ENCODE measurements at regions not wholly inside any gene's neighbourhood (a gene's known extent, or its start where the extent isn't known, plus 50 kb on each side); places are given as distances from the start of the nearest gene placed in this dataset.
A peak's percentile ranks its signal among the peaks of the same experiment; 100 is the strongest.

DNA sequence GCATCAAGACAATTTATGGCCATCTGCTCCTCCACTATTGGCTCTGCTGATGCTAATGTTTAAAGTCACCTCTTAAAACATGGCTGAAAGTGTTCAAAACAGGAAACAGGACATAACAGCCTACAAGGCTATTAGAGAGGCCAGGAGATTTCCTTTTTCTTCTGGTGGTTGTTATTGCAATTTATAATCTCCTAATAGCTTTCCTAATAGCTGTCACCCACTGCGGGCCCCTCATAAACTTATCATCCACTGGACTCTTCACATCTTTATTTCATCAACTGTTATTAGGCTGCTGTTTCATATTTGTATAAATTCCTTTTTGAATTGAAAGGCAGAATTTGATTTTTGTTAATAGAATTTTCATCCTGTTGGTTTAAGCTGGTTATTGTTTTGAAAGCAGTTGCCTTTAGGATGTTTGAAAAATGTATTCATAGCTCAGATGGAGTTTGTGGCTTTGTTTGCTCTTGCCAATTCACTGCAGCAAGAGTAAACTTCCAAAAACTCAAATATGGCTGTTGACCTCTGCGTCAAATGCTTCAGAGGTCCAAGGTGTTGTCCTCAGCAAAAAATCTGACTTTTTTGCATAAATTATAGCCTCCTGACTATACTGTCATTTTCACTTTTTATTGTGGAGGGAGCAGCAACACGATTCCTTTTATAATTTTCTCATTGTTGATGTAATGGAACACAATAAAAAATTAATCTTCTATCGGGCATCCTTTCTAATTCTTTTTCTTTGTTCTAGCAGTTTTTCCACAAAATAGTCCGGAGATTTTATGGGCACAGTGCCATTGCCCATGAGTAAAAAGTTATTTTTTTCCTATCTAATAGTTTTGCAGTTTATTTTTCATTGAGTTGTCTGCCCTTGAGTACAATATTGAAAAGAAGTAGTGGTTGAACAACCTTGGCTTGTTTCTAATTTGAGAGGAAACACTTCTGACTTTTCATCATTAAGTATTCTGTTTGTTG lies 69.3 kb downstream of the MAT2B start:
- ATAC-seq, result peak; percentile 11
- TF ChIP-seq ISL1 (CRISPR knock-in tag; IDR thresholded peaks at IDR 0.05) (peak; percentile 73; the same call in 1 of the 2 replicates), GLIS3 (CRISPR knock-in tag; IDR thresholded peaks at IDR 0.05) (0 out of 2 replicates have a peak, but pooled peaks have one; percentile 34), ZNF70 (CRISPR knock-in tag; IDR thresholded peaks at IDR 0.05) (peak; percentile 26; the same call in 1 of the 2 replicates), TCF4 (CRISPR knock-in tag; IDR thresholded peaks at IDR 0.05; ENCODE audit: borderline replicate concordance) (peak; percentile 64), OSR1 (CRISPR knock-in tag; IDR thresholded peaks at IDR 0.05) (no peak)
- TF ChIP-seq, protein P1, sequence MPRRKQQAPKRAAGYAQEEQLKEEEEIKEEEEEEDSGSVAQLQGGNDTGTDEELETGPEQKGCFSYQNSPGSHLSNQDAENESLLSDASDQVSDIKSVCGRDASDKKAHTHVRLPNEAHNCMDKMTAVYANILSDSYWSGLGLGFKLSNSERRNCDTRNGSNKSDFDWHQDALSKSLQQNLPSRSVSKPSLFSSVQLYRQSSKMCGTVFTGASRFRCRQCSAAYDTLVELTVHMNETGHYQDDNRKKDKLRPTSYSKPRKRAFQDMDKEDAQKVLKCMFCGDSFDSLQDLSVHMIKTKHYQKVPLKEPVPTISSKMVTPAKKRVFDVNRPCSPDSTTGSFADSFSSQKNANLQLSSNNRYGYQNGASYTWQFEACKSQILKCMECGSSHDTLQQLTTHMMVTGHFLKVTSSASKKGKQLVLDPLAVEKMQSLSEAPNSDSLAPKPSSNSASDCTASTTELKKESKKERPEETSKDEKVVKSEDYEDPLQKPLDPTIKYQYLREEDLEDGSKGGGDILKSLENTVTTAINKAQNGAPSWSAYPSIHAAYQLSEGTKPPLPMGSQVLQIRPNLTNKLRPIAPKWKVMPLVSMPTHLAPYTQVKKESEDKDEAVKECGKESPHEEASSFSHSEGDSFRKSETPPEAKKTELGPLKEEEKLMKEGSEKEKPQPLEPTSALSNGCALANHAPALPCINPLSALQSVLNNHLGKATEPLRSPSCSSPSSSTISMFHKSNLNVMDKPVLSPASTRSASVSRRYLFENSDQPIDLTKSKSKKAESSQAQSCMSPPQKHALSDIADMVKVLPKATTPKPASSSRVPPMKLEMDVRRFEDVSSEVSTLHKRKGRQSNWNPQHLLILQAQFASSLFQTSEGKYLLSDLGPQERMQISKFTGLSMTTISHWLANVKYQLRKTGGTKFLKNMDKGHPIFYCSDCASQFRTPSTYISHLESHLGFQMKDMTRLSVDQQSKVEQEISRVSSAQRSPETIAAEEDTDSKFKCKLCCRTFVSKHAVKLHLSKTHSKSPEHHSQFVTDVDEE (CRISPR knock-in tag; IDR thresholded peaks at IDR 0.05), result peak; percentile 66
- TF ChIP-seq, protein P2, sequence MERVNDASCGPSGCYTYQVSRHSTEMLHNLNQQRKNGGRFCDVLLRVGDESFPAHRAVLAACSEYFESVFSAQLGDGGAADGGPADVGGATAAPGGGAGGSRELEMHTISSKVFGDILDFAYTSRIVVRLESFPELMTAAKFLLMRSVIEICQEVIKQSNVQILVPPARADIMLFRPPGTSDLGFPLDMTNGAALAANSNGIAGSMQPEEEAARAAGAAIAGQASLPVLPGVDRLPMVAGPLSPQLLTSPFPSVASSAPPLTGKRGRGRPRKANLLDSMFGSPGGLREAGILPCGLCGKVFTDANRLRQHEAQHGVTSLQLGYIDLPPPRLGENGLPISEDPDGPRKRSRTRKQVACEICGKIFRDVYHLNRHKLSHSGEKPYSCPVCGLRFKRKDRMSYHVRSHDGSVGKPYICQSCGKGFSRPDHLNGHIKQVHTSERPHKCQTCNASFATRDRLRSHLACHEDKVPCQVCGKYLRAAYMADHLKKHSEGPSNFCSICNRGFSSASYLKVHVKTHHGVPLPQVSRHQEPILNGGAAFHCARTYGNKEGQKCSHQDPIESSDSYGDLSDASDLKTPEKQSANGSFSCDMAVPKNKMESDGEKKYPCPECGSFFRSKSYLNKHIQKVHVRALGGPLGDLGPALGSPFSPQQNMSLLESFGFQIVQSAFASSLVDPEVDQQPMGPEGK (CRISPR knock-in tag; IDR thresholded peaks at IDR 0.05; ENCODE audit: borderline replicate concordance), result no peak

DNA sequence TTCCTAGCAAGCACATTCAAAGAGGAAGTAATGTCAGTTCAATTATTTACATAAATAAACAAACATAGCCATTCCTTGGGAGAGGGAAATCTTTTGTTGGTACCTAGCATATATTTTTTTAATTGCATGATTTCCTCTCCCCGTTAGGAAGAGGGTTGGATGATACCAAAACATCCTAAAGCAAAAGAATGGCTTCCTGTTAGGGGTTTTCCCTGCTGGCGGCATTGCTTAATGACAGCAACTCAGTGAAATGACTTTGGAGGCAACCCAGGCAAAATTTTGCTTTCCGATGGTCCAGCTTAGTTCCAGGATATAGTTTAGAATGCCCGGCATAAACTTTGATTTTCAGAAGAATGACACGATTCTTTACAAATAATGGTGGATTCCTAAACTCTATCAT lies 73.2 kb downstream of the MAT2B start:
- no peak for ATAC-seq
- TF ChIP-seq TCF4 (CRISPR knock-in tag; IDR thresholded peaks at IDR 0.05; ENCODE audit: borderline replicate concordance), result no peak
- no peak for TF ChIP-seq PPARA (CRISPR knock-in tag; IDR thresholded peaks at IDR 0.05; ENCODE audit: borderline replicate concordance)
- no peak for TF ChIP-seq ZNF8 (CRISPR knock-in tag; IDR thresholded peaks at IDR 0.05)
- TF ChIP-seq ZNF565 (CRISPR knock-in tag; conservative IDR thresholded peaks at IDR 0.05; ENCODE audit: low read depth), result no peak
- no peak for TF ChIP-seq RARB (CRISPR knock-in tag; IDR thresholded peaks at IDR 0.05)
- TF ChIP-seq, protein P3, sequence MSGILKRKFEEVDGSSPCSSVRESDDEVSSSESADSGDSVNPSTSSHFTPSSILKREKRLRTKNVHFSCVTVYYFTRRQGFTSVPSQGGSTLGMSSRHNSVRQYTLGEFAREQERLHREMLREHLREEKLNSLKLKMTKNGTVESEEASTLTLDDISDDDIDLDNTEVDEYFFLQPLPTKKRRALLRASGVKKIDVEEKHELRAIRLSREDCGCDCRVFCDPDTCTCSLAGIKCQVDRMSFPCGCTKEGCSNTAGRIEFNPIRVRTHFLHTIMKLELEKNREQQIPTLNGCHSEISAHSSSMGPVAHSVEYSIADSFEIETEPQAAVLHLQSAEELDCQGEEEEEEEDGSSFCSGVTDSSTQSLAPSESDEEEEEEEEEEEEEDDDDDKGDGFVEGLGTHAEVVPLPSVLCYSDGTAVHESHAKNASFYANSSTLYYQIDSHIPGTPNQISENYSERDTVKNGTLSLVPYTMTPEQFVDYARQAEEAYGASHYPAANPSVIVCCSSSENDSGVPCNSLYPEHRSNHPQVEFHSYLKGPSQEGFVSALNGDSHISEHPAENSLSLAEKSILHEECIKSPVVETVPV (CRISPR knock-in tag; IDR thresholded peaks at IDR 0.05), result no peak
- TF ChIP-seq ZNF70 (CRISPR knock-in tag; IDR thresholded peaks at IDR 0.05), result no peak
- TF ChIP-seq, protein P4, sequence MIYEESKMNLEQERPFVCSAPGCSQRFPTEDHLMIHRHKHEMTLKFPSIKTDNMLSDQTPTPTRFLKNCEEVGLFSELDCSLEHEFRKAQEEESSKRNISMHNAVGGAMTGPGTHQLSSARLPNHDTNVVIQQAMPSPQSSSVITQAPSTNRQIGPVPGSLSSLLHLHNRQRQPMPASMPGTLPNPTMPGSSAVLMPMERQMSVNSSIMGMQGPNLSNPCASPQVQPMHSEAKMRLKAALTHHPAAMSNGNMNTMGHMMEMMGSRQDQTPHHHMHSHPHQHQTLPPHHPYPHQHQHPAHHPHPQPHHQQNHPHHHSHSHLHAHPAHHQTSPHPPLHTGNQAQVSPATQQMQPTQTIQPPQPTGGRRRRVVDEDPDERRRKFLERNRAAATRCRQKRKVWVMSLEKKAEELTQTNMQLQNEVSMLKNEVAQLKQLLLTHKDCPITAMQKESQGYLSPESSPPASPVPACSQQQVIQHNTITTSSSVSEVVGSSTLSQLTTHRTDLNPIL (CRISPR knock-in tag; IDR thresholded peaks at IDR 0.05; ENCODE audit: low read depth), result no peak
- no peak for TF ChIP-seq ISL1 (CRISPR knock-in tag; IDR thresholded peaks at IDR 0.05)
- TF ChIP-seq GLIS3 (CRISPR knock-in tag; IDR thresholded peaks at IDR 0.05), result no peak
- TF ChIP-seq CSDC2 (CRISPR knock-in tag; IDR thresholded peaks at IDR 0.05), result no peak

DNA sequence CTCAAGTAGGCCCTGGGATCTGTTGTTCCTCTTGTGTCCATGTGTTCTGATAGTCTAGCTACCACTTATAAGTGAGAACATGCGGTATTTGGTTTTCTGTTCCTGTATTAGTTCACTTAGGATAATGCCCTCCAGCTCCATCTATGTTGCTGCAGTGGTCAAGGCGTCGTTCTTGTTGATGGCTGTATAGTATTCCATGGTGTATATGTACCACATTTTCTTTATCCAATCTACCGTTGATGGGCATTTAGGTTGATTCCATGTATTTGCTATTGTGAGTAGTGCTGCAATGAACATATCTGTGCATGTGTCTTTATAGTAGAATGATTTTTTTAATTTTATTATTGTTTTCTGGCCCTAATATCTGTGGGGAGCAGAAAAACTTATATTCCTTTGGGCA lies 74.3 kb downstream of the MAT2B start:
- peak; percentile 79 for TF ChIP-seq ZNF8 (CRISPR knock-in tag; IDR thresholded peaks at IDR 0.05)
- TF ChIP-seq, protein P1 (CRISPR knock-in tag; IDR thresholded peaks at IDR 0.05), result no peak
- TF ChIP-seq, protein P5, sequence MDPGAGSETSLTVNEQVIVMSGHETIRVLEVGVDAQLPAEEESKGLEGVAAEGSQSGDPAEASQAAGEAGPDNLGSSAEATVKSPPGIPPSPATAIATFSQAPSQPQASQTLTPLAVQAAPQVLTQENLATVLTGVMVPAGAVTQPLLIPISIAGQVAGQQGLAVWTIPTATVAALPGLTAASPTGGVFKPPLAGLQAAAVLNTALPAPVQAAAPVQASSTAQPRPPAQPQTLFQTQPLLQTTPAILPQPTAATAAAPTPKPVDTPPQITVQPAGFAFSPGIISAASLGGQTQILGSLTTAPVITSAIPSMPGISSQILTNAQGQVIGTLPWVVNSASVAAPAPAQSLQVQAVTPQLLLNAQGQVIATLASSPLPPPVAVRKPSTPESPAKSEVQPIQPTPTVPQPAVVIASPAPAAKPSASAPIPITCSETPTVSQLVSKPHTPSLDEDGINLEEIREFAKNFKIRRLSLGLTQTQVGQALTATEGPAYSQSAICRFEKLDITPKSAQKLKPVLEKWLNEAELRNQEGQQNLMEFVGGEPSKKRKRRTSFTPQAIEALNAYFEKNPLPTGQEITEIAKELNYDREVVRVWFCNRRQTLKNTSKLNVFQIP (CRISPR knock-in tag; IDR thresholded peaks at IDR 0.05; ENCODE audit: borderline replicate concordance, low read depth), result no peak
- ATAC-seq, result no peak

Measured in SK-N-SH treated with all-trans-retinoic acid at 6 μM for 48 hours (cell line).